HG03135 (cell line): ENCODE measurements at regions not wholly inside any gene's neighbourhood (a gene's known extent, or its start where the extent isn't known, plus 50 kb on each side); places are given as distances from the start of the nearest gene placed in this dataset.

ENCODE experiments used
- ATAC-seq: cut with Tn5 transposase; IDR thresholded peaks from one replicate; pipeline ENCODE4 v1.9.1; 2021; ENCODE audit warnings: mild to moderate bottlenecking, moderate library complexity; ENCODE audit not compliant: unreplicated experiment

DNA sequence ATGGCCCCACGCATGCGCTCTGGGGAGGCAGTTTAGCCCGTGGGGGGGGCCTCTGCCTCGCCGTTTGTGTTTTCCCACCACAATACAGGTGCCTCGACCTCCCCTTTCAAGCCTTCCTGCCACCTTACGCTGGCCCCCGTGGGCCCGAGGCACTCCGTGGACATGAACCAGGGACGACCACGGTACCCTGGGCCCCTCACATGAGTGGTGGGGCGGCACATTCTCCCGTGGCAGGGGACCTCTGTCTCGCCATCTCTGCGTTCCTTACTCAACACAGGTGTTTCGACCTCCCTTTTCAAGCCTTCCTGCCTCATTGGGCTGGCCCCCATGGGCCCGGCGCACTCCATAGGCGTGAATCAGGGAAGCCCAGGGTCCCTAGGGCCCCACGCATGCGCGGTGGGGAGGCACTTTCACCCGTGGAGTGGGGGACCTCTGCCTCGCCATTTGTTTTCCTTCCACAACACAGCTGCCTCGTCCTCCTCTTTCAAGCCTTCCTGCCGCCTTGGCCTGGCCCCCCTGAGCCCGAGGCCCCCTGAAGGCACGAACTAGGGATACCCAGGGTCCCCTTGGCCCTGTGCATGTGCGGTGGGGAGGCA is 339.5 kb downstream of the ALG10 start:
- ATAC-seq: no peak

DNA sequence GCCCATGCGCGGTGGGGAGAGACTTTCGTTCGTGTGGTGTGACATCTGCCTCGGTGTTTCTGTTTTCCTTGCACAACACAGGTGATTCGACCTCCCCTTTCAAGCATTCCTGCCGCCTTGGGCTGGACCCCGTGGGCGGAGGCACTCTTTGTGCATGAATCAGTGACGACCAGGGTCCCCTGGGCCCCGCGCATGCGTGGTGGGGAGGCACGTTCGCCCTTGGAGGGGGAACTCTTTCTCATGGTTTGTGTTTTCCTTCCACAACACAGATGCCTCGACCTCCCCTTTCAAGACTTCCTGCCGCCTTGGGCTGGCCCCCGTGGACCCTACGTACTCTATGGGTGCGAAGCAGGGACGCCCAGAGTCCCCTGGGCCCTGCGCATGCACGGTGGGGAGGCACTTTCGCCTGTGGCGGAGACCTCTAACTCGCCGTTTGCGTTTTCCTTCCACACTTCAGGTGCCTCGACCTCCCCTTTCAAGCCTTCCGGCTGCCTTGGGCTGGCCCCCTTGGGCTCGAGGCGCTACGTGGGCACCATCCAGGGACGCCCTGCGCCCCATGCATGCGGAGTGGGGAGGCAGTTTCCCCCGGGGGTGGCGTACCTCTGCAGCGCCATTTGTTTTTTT is 340.9 kb downstream of the ALG10 start:
- no peak for ATAC-seq

DNA sequence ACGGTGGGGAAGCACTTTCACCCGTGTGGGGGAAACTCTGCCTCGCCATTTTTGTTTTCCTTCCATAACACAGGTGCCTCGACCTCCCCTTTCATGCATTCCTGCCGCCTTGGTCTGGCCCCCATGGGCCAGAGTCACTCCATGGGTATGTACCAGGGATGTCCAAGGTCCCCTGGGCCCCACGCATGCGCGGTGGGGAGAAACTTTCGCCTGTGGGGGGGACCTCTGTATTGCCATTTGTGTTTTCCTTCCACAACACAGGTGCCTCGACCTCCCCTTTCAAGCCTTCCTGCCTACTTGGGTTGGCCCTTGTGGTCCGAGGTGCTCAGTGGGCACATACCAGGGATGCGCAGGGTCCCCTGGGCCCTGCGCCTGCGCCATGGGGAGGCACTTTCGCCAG is 345.8 kb downstream of the ALG10 start:
- ATAC-seq: no peak

DNA sequence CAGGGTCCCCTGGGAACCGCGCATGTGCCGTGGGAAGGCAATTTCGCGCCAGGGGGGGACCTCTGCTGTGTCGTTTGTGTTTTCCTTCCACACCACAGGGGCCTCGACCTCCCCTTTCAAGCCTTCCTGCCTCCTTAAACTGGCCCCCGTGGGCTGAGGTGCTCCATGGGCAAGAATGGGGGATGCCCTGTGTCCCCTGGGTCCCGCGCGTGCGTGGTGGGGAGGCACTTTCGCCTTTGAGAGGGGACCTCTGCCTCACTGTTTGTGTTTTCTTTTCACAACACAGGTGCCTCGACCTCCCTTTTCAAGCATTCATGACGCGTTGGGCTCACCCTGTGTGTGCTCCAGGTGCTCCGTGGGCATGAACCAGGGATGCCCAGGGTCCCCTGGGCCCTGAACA is 348.8 kb downstream of the ALG10 start:
- no peak for ATAC-seq

DNA sequence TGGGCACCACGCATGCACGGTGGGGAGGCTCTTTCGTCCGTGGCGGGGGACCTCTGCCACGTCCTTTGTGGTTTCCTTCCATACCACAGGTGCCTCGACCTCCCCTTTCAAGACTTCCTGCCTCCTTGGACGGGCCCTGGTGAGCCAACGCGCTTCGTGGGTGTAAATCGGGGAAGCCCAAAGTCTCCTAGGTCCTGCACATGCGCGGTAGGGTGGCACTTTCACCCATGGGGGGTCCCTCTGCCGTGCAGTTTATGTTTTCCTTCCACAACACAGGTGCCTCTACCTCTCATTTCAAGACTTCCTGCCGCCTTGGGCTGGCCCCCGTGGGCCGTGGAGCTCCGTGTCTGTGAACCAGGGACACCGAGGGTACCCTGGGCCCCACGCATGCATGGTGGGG is 349.7 kb downstream of the ALG10 start:
- ATAC-seq: no peak

DNA sequence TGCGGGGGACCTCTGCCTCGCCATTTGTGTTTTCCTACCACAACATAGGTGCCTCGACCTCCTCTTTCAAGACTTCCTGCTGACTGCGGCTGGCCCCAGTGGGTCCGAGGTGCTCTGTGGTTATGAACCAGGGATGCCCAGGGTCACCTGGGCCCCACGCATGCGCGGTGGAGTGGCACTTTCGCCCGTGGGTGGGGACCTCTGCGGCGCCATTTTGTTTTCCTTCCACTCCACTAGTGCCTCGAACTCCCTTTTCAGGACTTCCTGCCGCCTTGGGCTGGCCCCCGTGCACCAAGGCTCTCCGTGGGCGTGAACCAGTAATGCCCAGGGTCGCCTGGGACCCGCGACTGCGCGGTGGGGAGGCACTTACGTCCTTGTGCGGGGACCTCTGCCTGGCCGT is 351.6 kb downstream of the ALG10 start:
- no peak for ATAC-seq

DNA sequence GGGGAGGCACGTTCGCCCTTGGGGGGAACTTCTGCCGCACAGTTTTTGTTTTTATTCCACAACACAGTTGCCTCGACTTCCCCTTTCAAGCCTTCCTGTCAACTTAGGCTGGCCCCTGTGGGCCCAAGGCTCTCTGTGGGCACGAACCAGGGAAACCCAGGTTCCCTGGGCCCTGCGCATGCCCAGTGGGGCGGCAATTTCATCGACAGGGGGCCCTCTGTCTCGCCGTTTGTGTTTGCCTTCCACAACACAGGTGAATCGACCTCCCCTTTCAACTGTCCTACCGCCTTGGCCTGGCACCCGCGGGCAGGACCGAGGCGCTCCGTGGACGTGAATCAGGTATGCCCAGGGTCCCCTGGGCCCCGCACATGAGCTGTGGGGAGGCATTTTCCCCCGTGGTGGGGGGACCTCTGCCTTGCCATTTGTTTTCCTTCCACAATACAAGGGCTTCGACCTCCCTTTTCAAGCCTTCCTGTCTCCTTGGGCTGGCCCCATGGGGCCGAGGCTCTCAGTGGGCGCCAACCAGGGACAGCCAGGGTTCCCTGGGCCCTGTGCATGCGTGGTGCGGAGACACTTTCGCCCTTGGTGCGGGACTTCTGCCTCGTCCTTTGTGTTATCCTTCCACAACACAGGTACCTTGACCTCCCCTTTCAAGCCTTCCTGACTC is 354.0 kb downstream of the ALG10 start:
- ATAC-seq: no peak

DNA sequence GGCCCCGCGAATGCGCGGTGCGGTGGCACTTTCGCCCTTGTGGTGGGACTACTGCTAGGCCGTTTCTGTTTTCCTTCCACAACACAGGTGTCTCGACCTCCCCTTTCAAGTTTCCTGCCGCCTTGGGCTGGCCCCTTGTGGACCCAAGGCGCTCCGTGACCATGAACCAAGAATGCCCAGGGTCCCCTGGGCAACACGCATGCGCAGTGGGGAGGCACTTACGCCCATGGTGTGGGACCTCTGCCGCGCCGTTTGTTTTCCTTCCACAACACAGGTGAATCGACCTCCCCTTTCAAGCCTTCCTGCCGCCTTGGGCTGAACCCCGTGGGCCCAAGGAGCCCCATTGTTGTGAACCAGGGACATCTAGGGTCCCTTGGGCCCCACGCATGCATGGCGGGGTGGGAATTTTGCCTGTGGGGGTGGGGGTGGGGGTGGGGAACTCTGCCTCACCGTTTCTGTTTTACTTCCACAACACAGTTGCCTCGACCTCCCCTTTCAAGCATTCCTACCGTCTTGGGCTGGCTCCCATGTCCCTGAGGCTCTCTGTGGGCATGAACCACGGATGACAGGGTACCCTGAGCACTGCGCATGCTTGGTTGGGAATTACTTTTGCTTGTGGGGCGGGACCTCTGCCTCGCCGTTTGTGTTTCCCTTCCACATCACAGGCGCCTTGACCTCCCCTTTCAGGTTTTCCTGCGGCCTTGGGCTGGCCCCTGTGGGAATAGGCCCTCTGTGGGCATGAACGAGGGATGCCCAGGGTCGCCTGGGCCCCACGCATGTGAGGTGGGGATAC is 355.1 kb downstream of the ALG10 start:
- no peak for ATAC-seq

DNA sequence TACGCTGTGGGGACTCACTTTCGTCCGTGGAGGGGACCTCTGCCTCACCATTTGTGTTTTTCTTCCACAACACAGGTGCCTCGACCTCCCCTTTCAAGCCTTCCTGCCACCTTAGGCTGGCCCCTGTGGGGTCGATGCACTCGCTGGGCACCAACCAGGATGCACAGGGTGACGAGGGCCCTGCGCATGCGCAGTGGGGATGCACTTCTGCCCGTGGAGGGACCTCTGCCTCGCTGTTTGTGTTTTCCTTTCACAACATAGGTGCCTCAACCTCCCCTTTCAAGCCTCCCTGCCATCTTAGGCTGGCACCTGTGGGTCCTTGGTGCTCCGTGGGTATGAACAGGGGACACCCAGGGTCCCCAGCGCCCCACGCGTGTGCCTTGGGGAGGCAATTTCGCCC is 356.8 kb downstream of the ALG10 start:
- ATAC-seq: no peak

DNA sequence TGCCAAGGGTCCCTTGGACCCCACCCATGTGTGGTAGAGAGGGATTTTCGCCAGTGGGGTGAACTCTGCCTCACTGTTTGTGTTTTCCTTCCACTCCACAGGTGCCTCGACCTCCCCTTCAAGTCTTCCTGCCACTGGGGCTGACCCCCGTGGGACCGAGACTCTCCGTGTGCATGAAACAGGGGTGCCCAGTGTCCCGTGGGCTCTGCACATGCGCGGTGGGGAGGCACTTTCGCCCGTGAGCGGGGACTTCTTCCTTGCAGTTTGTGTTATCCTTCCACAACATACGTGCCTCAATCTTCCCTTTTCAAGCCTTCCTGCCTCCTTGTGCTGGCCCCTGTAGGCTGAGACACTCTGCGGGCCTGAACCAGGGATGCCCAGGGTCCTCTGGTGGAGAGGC is 362.4 kb downstream of the ALG10 start:
- no peak for ATAC-seq

DNA sequence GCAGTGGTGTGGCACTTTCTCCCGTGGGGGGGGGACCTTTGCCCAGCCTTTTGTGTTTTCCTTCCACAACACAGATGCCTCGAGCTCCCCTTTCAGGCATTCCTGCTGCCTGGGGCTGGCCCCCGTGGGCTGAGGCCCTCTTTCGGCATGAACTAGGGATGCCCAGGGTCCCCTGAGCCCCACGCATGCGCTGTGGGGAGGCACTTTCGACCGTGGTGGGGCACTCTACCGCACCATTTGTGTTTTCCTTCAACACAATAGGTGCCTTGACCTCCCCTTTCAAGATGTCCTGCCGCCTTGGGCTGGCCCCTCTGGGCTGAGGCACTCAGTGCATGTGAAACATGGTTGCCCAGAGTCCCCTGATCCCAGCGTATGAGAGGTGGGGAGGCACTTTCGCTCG is 363.7 kb downstream of the ALG10 start:
- ATAC-seq: no peak

DNA sequence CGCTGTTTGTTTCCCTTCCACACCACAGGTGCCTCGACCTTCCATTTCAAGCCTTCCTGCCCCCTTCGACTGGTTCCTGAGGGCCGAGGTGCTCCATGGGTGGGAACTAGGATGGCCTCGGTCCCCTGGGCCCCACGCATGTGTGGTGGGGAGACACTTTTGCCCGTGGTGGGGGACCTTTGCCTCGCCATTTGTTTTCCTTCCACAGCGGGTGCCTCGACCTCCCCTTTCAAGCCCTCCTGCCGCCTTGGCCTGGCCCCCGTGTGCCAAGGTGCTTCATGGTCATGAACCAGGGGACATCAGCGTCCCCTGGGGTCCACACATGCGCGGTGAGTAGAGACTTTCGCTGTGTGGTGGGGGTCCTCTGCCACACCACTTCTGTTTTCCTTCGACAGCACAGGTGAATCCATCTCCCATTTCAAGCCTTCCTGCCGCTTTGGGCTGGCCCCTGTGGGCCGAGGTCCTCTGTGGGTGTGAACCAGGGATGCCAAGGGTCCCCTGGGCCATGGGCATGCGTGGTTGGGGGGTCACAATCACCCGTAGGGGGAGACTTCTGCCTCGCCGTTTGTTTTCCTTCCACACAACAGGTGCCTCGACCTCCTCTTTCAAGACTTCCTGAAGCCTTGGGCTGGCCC is 364.4 kb downstream of the ALG10 start:
- no peak for ATAC-seq

DNA sequence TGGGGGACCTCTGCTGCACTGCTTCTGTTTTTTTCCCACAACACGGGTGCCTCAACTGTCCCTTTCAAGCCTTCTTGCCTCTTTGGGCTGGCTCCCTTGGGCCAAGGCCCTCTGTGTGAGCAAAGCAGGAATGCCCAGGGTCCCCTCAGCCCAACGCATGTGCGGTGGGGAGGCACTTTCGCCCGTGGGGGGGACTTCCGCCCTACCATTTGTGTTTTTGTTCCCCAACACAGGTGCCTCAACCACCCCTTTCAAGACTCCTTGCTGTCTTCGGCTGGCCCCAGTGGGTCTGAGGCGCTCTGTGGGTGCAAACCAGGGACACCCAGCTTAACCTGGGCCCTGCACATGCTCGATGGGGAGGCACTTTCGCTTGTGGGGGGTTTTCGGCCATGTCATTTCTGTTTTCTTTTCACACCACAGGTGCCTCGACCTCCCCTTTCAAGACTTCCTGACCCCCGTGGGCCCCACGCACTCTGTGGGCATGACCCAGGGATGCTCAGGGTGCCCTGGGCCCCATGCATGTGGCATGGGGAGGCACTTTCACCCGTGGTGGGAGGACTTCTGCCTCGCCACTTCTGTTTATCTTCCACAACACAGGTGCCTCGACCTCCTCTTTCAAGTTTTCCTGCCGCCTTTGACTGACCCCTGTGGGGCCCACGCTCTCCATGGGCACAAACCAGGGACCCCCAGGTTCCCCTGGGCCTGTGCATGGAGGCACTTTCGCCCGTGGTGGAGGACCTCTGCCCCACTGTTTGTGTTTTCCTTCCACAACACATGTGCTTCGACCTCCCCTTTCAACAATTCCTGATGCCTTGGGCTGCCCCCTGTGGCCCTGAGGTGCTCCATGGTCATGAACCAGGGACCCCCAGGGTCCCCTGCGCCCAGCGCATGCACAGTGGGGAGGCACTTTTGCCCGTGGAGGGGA is 365.7 kb downstream of the ALG10 start:
- ATAC-seq: no peak

DNA sequence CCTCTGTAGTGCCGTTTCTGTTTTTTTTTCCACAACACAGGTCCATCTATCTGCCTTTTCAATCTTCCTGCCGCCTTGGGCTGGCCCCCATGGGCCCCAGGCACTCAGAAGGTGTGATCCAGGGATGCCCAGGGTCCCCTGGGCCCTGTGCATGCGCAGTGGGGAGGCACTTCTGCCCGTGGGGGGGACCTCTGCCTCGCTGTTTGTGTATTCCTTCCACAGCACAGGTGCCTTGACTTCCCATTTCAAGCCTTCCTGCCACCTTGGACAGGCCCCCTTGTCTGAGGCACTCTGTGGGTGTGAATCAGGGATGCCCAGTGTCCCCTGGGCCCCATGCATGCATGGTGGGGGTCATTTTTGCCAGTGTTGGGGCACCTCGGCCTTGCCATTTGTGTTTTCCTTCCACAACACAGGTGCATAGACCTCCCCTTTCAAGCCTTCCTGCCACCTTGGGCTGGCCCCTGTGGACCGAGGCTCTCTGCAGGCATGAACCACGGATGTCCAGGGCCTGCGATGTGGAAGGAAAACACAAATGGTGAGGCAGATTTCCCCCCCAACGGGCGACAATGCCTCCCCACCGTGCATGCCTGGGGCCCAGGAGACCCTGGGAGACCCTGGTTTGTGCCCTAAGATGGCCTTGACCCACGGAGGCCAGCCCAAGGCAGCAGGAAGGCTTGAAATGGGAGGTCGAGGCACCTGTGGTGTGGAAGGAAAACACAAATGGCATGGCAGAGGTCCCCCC is 366.5 kb downstream of the ALG10 start:
- no peak for ATAC-seq

DNA sequence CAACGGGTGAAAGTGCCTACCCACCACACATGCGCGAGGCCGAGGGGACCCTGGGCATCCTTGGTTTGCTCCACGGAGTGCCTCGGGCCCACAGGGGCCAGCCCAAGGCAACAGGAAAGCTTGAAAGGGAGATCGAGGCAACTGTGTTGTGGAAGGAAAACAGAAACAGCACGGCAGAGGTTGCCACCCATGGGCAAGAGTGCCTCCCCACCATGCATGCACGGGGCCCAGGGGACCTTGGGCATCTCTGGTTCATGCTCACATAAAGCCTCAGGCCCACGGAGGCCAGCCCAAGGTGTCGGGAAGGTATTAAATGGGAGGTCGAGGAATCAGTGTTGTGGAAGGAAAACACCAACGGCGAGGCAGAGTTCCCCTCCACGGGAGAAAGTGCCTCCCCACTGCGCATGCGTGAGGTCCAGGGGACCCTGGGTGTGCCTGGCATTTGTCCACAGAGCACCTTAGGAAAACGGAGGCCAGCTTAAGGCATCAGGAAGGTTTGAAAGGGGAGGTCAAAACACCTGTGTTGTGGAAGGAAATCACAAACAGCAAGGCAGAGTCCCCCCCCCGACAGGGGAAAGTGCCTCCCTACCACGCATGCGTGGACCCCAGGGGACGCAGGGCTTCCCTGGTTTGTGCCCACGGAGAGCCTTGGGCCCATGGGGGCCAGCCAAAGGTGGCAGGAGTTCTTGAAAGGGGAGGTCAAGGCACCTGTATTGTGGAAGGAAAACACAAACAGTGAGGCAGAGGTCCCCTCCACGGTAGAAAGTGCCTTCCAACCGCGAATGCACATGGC is 367.3 kb downstream of the ALG10 start:
- no peak for ATAC-seq

DNA sequence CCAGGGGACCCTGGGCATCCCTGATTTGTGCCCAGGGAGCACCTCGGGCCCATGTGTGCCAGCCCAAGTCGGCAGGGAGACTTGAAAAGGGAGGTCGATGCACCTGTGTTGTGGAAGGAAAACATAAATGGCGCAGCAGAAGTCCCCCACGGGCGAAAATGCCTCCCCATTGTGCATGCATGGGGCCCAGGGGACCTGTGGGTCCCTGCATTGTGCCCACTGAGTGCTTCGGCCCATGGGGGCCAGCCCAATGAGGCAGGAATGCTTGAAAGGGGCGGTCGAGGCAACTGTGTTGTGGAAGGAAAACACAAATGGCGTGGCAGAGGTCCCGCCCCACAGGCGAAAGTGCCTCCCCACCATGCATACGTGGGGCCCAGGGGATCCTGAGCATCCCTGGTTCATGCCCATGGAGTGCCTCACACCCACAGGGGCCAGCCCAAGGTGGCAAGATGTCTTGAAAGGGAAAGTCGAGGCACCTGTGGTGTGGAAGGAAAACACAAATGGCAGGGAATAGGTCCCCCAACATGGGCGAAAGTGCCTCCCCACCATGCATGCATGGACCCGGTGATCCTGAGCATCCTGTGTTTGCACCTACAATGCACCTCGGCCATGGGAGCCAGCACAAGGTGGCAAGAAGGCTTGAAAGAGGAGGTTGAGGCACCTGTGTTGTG is 368.0 kb downstream of the ALG10 start:
- ATAC-seq: no peak

DNA sequence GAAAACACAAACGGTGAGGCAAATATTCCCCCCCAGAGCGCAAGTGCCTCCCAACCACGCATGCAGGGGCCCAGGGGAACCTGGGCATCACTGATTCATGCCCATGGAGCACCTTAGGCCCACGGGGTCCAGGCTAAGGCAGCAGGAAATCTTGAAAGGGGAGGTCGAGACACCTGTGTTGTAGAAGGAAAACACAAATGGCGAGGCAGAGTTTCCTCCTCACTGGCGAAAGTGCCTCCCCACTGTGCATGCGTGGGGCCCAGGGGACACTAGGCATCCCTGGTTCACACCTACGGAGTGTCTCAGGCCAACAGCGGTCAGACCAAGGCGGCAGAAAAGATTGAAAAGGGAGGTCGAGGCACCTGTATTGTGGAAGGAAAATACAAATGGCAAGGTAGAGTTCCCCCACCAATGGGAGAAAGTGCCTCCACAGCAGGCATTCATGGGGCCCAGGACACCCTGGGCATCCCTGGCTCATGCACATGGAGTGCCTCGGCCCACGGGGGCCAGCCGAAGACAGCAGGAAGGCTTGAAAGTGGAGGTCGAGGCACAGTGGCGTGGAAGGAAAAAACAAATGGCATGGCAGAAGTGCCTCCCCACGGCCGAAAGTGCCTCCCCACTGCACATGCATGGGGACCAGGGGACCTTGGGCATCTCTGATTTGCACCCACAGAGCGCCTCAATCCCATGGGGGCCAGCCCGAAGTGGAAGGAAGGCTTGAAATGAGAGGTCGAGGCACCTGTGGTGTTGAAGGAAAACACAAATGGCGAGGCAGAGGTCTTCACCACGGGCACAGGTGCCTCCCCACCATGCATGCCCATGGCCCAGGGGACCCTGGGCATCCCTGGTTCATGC is 368.8 kb downstream of the ALG10 start:
- ATAC-seq: no peak
